ENCODE measurements at regions not wholly inside any gene's neighbourhood (a gene's known extent, or its start where the extent isn't known, plus 50 kb on each side); places are given as distances from the start of the nearest gene placed in this dataset.
"Not testable (repeated sequence)": the region's sequence is repeated elsewhere in the genome, so short reads cannot be mapped to it uniquely, and the experiment has no call there.

GRCh38 chr6:144383336-144383735 lies 98.2 kb downstream of the UTRN start:
- Histone ChIP-seq H3K4me1 (ENCODE audit: insufficient read depth, insufficient read length) (no peaks in the 10 kb centered on the region), H3K4me3 (ENCODE audit: insufficient read length, low read depth) (no peak overlapping the region), H3K36me3 (ENCODE audit: insufficient read depth, insufficient read length, low read length) (no peaks in the 10 kb centered on the region), H3K27me3 (ENCODE audit: insufficient read depth, insufficient read length) (no peaks in the 10 kb centered on the region), H3K9me3 (ENCODE audit: insufficient read depth, low read length) (peaks cover 20% of the 10 kb centered on the region), H3K9ac (ENCODE audit: insufficient read length, low read depth) (no peak overlapping the region)
- DNase-seq (ENCODE audit: low read depth, low spot score): no peak
- TF ChIP-seq YY1 (IDR thresholded peaks at IDR 0.05; ENCODE audit: insufficient read depth, insufficient read length) (no peak), SUZ12 (IDR thresholded peaks at IDR 0.05; ENCODE audit: extremely low read depth, insufficient read depth, insufficient read length) (no peak), ZNF274 (IDR thresholded peaks at IDR 0.05; ENCODE audit: low read depth, low read length) (no peak)

DNA sequence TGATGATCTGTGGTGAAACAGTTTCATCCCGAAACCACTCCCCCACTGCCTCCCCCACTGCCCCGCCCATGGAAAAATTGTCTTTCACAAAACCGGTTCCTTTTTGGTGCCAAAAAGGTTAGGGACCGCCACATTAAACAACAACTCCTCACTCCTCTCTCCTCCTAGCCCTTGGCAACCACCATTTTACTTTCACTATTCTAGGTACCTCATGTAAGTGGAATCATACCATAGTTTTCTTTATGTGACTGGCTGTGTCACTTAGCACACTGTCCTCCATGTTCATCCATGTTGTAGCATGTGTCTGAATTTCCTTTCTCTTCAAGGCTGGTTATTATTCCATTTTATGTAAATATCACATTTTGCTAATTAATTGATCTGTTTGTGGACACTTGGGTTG lies 99.3 kb downstream of the UTRN start:
- Histone ChIP-seq H3K27me3 (ENCODE audit: insufficient read depth, insufficient read length) (no peaks in the 10 kb centered on the region), H3K9ac (ENCODE audit: insufficient read length, low read depth) (no peak overlapping the region), H3K4me1 (ENCODE audit: insufficient read depth, insufficient read length) (no peaks in the 10 kb centered on the region), H3K9me3 (ENCODE audit: insufficient read depth, low read length) (peaks cover 20% of the 10 kb centered on the region), H3K4me3 (ENCODE audit: insufficient read length, low read depth) (no peak overlapping the region), H3K36me3 (ENCODE audit: insufficient read depth, insufficient read length, low read length) (no peaks in the 10 kb centered on the region)
- TF ChIP-seq ZNF274 (IDR thresholded peaks at IDR 0.05; ENCODE audit: low read depth, low read length) (no peak), SUZ12 (IDR thresholded peaks at IDR 0.05; ENCODE audit: extremely low read depth, insufficient read depth, insufficient read length) (no peak), YY1 (IDR thresholded peaks at IDR 0.05; ENCODE audit: insufficient read depth, insufficient read length) (no peak)
- no peak for DNase-seq (ENCODE audit: low read depth, low spot score)

DNA sequence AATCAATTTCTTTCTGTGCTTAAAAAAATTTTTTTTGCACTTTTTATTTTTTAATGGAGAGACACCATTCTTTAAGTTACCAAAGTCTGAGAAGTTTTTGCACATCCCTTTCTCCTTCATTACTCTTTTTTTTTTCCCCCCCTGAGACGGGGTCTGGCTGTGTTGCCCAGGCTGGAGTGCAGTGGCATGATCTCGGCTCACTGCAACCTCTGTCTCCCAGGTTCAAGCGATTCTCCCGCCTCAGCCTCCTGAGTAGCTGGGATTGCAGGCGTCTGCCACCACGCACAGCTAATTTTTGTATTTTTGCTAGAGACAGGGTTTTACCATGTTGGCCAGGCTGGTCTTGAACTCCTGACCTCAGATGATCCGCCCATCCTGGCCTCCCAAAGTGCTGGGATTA lies 104.3 kb downstream of the UTRN start:
- H3K27me3 ChIP-seq (ENCODE audit: insufficient read depth, insufficient read length); H3K36me3 ChIP-seq (ENCODE audit: insufficient read depth, insufficient read length, low read length): not testable (repeated sequence)

DNA sequence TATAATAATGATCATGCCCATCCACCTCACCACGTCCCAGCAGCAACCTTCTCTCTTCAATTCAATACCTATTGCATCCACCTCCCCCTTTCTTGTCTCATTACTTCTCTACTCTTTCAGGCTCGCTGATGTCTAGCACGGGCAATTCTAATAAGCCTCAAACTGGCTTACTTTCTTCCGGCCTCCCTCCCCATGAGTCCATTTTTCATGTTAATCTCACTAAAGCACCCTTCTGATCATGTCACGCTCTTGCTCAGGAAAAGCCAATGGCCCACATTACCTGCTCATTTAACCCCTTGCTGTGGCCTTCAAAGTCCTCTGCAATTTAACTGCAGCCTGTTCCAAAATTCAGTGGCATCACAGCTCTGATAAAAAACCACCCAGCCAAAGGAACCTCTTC lies 105.1 kb downstream of the UTRN start:
- H3K36me3 ChIP-seq (ENCODE audit: insufficient read depth, insufficient read length, low read length): no peaks in the 10 kb centered on the region
- no peak for TF ChIP-seq SUZ12 (IDR thresholded peaks at IDR 0.05; ENCODE audit: extremely low read depth, insufficient read depth, insufficient read length)
- TF ChIP-seq YY1 (IDR thresholded peaks at IDR 0.05; ENCODE audit: insufficient read depth, insufficient read length): no peak
- no peak for TF ChIP-seq ZNF274 (IDR thresholded peaks at IDR 0.05; ENCODE audit: low read depth, low read length)
- H3K9ac ChIP-seq (ENCODE audit: insufficient read length, low read depth): no peak overlapping the region
- no peak for DNase-seq (ENCODE audit: low read depth, low spot score)
- no peaks in the 10 kb centered on the region for H3K9me3 ChIP-seq (ENCODE audit: insufficient read depth, low read length)
- H3K4me3 ChIP-seq (ENCODE audit: insufficient read length, low read depth): no peak overlapping the region
- no peaks in the 10 kb centered on the region for H3K4me1 ChIP-seq (ENCODE audit: insufficient read depth, insufficient read length)
- no peaks in the 10 kb centered on the region for H3K27me3 ChIP-seq (ENCODE audit: insufficient read depth, insufficient read length)

More for the DNA sequence above, 104.3 kb downstream of the UTRN start:
- H3K9me3 ChIP-seq (ENCODE audit: insufficient read depth, low read length); DNase-seq (ENCODE audit: low read depth, low spot score); H3K4me3 ChIP-seq (ENCODE audit: insufficient read length, low read depth); H3K4me1 ChIP-seq (ENCODE audit: insufficient read depth, insufficient read length); H3K9ac ChIP-seq (ENCODE audit: insufficient read length, low read depth): not testable (repeated sequence)

DNA sequence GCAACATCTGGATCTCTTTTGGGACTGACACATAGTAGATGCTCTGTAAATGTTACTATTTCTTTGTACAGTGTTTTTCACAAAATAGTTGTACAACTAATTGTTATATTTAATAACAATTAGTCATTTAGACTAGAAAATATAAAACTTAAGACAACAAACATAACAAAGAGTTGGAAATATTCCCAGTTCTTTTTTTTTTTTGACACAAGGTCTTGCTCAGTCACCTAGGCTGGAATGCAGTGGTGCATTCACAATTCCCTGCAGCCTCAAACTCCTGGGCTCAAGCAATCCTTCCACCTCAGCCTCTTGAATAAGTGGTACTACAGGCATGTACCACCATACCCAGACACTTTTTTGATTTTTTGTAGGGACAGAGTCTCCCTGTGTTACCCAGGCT lies 105.8 kb downstream of the UTRN start:
- no peaks in the 10 kb centered on the region for H3K27me3 ChIP-seq (ENCODE audit: insufficient read depth, insufficient read length)
- H3K36me3 ChIP-seq (ENCODE audit: insufficient read depth, insufficient read length, low read length): no peaks in the 10 kb centered on the region

DNA sequence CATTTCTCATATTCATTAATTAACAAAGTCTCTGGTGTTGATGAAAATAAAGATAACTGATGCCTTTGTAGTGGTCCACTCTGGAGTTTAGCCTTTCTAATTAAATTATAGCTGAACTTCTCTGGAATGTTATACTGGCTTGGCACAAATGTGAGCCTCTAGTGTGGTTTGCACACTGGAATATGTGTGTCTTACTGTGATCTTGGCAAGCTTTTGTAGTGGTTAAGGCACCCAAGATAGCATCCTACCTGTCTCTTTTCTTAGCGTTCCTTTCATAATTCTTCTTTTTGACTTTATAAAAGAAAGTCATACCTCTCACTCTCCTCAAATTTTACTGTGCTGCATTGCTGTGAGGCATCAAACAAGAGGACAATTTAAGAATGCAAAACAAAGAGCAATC lies 107.4 kb downstream of the UTRN start:
- Histone ChIP-seq H3K27me3 (ENCODE audit: insufficient read depth, insufficient read length) (no peaks in the 10 kb centered on the region), H3K4me3 (ENCODE audit: insufficient read length, low read depth) (no peak overlapping the region), H3K9ac (ENCODE audit: insufficient read length, low read depth) (no peak overlapping the region), H3K4me1 (ENCODE audit: insufficient read depth, insufficient read length) (no peaks in the 10 kb centered on the region), H3K9me3 (ENCODE audit: insufficient read depth, low read length) (peaks cover 6% of the 10 kb centered on the region; the same call in 1 of the 2 replicates), H3K36me3 (ENCODE audit: insufficient read depth, insufficient read length, low read length) (no peaks in the 10 kb centered on the region)
- TF ChIP-seq SUZ12 (IDR thresholded peaks at IDR 0.05; ENCODE audit: extremely low read depth, insufficient read depth, insufficient read length) (no peak), ZNF274 (IDR thresholded peaks at IDR 0.05; ENCODE audit: low read depth, low read length) (no peak), YY1 (IDR thresholded peaks at IDR 0.05; ENCODE audit: insufficient read depth, insufficient read length) (no peak)
- no peak for DNase-seq (ENCODE audit: low read depth, low spot score)

More for the DNA sequence above, 105.8 kb downstream of the UTRN start:
- no peaks in the 10 kb centered on the region for H3K4me1 ChIP-seq (ENCODE audit: insufficient read depth, insufficient read length)
- no peak overlapping the region for H3K9ac ChIP-seq (ENCODE audit: insufficient read length, low read depth)
- H3K9me3 ChIP-seq (ENCODE audit: insufficient read depth, low read length): no peaks in the 10 kb centered on the region
- TF ChIP-seq YY1 (IDR thresholded peaks at IDR 0.05; ENCODE audit: insufficient read depth, insufficient read length) (no peak), SUZ12 (IDR thresholded peaks at IDR 0.05; ENCODE audit: extremely low read depth, insufficient read depth, insufficient read length) (no peak), ZNF274 (IDR thresholded peaks at IDR 0.05; ENCODE audit: low read depth, low read length) (no peak)
- no peak overlapping the region for H3K4me3 ChIP-seq (ENCODE audit: insufficient read length, low read depth)
- no peak for DNase-seq (ENCODE audit: low read depth, low spot score)

DNA sequence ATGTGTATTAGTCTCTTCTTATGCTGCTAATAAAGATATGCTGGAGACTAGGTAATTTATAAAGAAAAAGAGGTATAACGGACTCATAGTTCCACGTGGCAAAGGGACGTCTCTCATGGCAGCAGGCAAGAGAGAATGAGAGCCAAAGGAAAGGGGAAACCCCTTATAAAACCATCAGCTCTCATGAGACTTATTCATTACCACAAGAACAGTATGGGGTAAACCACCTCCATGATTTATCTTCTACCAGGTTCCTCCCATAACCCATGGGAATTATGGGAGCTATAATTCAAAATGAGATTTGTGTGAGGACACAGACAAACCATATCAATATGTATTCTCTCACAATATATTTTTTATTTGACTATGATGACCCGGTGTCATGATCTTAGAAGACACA lies 109.1 kb downstream of the UTRN start:
- Histone ChIP-seq H3K27me3 (ENCODE audit: insufficient read depth, insufficient read length) (no peaks in the 10 kb centered on the region), H3K4me3 (ENCODE audit: insufficient read length, low read depth) (no peak overlapping the region), H3K9me3 (ENCODE audit: insufficient read depth, low read length) (peaks cover 16% of the 10 kb centered on the region; the same call in 1 of the 2 replicates), H3K36me3 (ENCODE audit: insufficient read depth, insufficient read length, low read length) (no peaks in the 10 kb centered on the region), H3K4me1 (ENCODE audit: insufficient read depth, insufficient read length) (no peaks in the 10 kb centered on the region), H3K9ac (ENCODE audit: insufficient read length, low read depth) (no peak overlapping the region)
- no peak for TF ChIP-seq ZNF274 (IDR thresholded peaks at IDR 0.05; ENCODE audit: low read depth, low read length)
- no peak for TF ChIP-seq YY1 (IDR thresholded peaks at IDR 0.05; ENCODE audit: insufficient read depth, insufficient read length)
- no peak for TF ChIP-seq SUZ12 (IDR thresholded peaks at IDR 0.05; ENCODE audit: extremely low read depth, insufficient read depth, insufficient read length)
- no peak for DNase-seq (ENCODE audit: low read depth, low spot score)

DNA sequence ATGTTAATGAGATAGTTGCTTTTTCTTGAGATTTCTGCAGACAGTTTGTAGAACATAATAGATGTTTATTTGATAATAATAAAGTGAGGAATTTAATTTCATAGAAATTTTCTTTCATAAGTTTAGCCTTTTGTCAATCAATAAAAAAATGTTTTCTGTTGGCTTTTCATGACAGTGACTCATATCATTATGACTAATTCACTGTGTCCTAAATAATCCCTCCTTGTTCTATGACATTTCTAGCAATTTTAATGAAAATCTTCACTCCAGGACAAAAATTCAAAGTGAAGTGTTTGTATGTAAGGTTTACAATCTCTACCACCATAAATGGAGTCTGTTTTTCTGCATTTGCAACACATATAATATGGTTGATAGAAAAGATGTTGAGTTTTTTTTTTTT lies 109.9 kb downstream of the UTRN start:
- Histone ChIP-seq H3K4me3 (ENCODE audit: insufficient read length, low read depth) (no peak overlapping the region), H3K9me3 (ENCODE audit: insufficient read depth, low read length) (peaks cover 16% of the 10 kb centered on the region; the same call in 1 of the 2 replicates), H3K36me3 (ENCODE audit: insufficient read depth, insufficient read length, low read length) (no peaks in the 10 kb centered on the region), H3K27me3 (ENCODE audit: insufficient read depth, insufficient read length) (no peaks in the 10 kb centered on the region), H3K4me1 (ENCODE audit: insufficient read depth, insufficient read length) (no peaks in the 10 kb centered on the region), H3K9ac (ENCODE audit: insufficient read length, low read depth) (no peak overlapping the region)
- DNase-seq (ENCODE audit: low read depth, low spot score): no peak
- no peak for TF ChIP-seq ZNF274 (IDR thresholded peaks at IDR 0.05; ENCODE audit: low read depth, low read length)
- TF ChIP-seq YY1 (IDR thresholded peaks at IDR 0.05; ENCODE audit: insufficient read depth, insufficient read length): no peak
- TF ChIP-seq SUZ12 (IDR thresholded peaks at IDR 0.05; ENCODE audit: extremely low read depth, insufficient read depth, insufficient read length): no peak

Measured in NT2/D1 (cell line).